ENCODE measurements at regions not wholly inside any gene's neighbourhood (a gene's known extent, or its start where the extent isn't known, plus 50 kb on each side); places are given as distances from the start of the nearest gene placed in this dataset.

DNA sequence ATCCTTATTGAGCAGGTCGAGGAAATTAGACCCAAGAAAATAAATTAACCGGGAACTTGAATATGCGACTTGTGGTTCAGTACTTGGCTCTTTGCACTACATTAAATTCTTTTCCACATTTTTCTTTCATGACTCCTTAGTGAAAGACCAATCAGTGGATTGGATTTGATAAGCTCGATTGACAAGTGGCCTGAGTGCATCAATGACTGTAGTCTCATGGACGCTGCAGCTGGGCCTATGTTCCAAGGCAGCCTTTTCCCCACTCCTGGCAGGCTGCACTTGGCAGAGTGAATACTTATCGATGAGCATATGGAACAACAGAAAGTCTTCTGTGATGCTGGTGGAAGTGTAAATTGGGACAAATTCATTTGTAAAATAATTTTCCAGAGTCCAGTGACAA is 210.8 kb upstream of the EXOC2 start:
- no peak for TF ChIP-seq POLR2AphosphoS5 (IDR thresholded peaks at IDR 0.05; ENCODE audit: low read depth, low read length)
- no peak for TF ChIP-seq TAF1 (IDR thresholded peaks at IDR 0.05; ENCODE audit: borderline replicate concordance, insufficient read depth, low read length)
- TF ChIP-seq, protein P1, sequence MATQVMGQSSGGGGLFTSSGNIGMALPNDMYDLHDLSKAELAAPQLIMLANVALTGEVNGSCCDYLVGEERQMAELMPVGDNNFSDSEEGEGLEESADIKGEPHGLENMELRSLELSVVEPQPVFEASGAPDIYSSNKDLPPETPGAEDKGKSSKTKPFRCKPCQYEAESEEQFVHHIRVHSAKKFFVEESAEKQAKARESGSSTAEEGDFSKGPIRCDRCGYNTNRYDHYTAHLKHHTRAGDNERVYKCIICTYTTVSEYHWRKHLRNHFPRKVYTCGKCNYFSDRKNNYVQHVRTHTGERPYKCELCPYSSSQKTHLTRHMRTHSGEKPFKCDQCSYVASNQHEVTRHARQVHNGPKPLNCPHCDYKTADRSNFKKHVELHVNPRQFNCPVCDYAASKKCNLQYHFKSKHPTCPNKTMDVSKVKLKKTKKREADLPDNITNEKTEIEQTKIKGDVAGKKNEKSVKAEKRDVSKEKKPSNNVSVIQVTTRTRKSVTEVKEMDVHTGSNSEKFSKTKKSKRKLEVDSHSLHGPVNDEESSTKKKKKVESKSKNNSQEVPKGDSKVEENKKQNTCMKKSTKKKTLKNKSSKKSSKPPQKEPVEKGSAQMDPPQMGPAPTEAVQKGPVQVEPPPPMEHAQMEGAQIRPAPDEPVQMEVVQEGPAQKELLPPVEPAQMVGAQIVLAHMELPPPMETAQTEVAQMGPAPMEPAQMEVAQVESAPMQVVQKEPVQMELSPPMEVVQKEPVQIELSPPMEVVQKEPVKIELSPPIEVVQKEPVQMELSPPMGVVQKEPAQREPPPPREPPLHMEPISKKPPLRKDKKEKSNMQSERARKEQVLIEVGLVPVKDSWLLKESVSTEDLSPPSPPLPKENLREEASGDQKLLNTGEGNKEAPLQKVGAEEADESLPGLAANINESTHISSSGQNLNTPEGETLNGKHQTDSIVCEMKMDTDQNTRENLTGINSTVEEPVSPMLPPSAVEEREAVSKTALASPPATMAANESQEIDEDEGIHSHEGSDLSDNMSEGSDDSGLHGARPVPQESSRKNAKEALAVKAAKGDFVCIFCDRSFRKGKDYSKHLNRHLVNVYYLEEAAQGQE (IDR thresholded peaks at IDR 0.05; ENCODE audit: insufficient read depth in 1 of 2, low read depth in 2 of 2, low read length in 2 of 2), result no peak
- TF ChIP-seq SIN3A (IDR thresholded peaks at IDR 0.05; ENCODE audit: borderline replicate concordance, insufficient read depth, low read length), result no peak
